ENCODE measurements at regions not wholly inside any gene's neighbourhood (a gene's known extent, or its start where the extent isn't known, plus 50 kb on each side); places are given as distances from the start of the nearest gene placed in this dataset.

GRCh38 chr5:2009986-2010914 is 127.5 kb upstream of the IRX4 start:
- no peak for DNase-seq (ENCODE audit: low read depth)

- no peak for DNase-seq (ENCODE audit: low read depth)
These were observed 126.3 kb upstream of the IRX4 start for GRCh38 chr5:2008851-2009629.

- DNase-seq (ENCODE audit: low read depth), result no peak
These were observed 125.3 kb upstream of the IRX4 start for GRCh38 chr5:2007878-2008501.

- DNase-seq (ENCODE audit: low read depth), result no peak
These were observed 124.8 kb upstream of the IRX4 start for GRCh38 chr5:2007496-2007877.

GRCh38 chr5:2006971-2007291 is 124.2 kb upstream of the IRX4 start:
- no peak for DNase-seq (ENCODE audit: low read depth)

DNA sequence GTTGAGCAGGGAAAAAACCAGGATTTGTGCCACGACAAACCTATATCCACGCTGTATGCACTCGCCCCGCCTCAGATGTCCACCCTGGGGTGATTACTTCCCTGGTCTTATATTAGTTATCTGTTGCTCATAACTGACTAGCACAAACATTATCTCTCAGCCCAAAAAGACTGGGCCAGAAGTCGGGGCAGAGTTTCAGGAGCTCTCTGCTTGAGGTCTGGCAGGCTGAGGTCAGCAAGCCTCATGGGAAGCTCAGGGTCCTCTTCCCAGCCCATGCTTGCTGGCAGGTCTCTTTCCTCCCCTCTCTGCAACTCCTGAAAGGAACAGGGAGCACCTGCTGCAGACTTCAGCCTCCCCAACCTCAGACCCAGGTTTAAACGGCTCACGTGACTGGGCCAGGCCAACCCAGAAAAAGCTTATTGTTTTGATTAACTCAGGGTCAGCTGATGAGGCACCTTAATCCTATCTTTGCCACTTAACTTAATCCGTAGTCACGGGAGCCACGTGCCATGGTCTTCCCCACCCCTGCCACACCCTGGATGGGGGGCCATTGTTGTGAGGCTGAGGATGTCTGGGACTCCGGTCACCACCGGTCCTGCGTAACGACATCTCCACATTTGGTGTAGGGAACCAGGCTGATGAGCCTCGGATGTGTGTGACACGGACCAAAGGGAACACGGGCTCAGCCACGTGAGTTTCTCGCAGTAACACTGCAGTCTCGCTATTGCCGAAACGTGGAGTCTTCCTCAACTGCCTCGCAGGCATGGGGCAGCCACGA is 123.7 kb upstream of the IRX4 start:
- DNase-seq (ENCODE audit: low read depth), result no peak

DNA sequence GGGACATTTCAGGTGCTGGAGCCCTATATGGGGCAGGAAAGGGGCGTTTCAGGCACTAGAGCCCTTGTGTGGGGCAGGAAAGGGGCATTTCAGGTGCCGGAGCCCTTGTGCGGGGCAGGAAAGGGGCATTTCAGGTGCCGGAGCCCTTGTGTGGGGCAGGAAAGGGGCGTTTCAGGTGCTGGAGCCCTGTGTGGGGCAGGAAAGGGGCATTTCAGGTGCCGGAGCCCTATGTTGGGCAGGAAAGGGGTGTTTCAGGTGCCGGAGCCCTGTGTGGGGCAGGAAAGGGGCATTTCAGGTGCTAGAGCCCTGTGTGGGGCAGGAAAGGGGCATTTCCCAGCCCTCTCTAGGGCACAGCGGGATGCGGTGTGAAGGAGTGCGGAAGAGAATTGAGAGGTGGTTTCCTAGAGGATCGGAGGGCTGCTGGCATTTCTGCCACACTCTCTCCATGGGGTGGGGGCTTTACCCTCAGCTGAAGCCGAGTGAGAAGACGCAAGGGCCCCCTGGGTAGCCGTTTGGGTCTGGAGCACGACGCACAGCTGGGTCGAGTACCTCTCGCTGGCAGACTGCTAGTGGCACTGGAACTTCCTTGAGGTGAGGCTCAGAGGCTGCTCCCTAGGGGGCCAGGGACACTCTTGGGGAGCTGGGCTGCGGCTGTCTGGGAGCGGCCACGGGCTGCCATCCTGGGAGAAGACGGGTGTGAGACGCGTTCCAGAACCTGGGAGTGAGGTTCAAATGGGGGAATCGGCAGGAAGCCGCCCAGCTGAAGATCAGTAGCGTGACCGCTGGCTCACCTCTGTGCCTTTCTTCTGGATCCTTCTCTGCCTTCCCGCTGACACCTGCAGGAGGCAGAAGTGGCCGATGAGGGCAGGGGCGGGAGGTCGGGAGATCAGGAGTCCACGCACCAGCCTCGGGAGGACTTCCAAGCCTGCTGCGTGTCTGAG is 122.6 kb upstream of the IRX4 start:
- no peak for DNase-seq (ENCODE audit: low read depth)

GRCh38 chr5:2003690-2004365 is 121.1 kb upstream of the IRX4 start:
- DNase-seq (ENCODE audit: low read depth), result no peak

DNA sequence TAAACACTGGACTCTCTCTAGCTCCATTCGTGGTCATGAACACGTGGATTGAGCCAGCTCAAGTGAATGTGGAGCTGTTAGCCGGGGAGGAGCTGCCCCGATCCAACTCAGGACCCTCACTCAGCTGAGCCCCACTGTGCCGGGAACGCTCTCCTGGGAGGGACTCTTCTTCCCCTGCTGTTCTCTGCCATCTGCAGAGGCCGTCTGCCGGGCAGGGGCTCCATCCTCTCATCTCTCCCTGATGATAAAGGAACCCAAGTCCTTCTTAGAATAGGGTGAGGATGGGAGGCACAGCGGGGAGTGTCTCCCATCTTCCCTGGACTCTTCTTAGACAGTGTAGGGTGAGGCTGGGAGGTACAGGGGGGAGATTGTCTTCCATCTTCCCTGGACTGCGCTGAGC is 120.5 kb upstream of the IRX4 start:
- DNase-seq (ENCODE audit: low read depth), result no peak

DNA sequence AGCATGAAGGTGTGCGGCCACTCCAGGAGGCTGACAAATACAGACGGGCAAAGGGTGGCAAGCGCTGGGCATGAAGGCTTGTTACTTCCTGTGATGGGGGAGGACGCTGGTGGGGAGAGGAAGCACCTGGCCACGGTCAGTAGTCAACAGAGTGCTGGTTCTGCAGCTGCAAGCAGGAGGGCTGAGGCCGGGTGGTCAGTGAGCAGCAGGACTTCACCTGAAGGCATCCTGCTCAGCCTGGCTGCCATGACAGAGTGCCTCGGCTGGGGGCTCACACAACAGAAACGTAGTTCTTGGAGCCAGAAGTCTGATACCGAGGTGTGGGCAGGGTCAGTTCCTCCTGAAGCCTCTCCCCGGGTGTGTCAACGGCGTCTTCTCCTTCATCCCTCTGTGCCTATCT is 118.6 kb upstream of the IRX4 start:
- DNase-seq (ENCODE audit: low read depth), result no peak

GRCh38 chr5:2000591-2000990 is 117.9 kb upstream of the IRX4 start:
- no peak for DNase-seq (ENCODE audit: low read depth)

GRCh38 chr5:1999794-2000193 is 117.1 kb upstream of the IRX4 start:
- no peak for DNase-seq (ENCODE audit: low read depth)

DNA sequence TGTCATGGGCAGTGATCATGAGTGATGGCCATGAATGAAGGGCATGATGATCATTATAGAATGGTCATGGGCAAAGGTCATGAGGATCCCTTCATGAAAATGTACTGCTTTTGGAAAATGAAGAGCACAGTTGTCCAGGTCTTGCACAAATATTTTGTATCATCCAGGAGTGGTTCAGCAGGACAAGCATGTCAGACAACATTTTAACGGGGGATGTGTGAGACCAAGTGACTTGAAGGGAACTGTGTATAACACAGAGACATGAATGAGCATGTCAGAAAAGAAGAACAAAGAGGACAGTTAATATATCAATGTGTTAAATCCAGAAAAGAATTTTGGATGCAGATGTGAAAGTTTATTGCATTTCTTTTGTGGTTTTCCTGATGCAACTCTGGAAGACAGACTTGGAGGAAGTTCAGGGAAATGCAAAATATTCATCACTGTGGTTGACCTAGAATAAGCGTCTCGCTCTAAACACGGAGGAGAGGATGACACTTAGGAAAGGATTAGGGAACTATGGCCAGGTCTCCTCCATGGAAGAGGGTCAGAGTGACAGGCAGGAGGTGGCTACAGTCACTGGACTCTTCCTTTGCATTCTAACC is 116.1 kb upstream of the IRX4 start:
- no peak for DNase-seq (ENCODE audit: low read depth)

DNA sequence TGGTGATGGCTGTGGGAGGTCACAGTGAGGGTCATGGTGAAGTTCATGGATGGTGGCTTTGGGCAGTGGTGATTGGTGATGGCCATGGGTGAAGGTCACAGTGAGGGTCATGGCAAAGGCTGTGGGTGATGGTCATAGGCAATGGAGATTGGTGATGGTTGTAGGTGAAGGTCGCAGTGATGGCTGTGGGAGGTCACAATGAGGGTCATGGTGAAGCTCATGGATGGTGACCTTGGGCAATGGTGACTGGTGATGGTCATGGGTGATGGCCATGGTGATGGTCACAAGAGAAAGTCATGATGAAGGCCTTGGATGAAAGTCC is 115.6 kb upstream of the IRX4 start:
- no peak for DNase-seq (ENCODE audit: low read depth)

DNA sequence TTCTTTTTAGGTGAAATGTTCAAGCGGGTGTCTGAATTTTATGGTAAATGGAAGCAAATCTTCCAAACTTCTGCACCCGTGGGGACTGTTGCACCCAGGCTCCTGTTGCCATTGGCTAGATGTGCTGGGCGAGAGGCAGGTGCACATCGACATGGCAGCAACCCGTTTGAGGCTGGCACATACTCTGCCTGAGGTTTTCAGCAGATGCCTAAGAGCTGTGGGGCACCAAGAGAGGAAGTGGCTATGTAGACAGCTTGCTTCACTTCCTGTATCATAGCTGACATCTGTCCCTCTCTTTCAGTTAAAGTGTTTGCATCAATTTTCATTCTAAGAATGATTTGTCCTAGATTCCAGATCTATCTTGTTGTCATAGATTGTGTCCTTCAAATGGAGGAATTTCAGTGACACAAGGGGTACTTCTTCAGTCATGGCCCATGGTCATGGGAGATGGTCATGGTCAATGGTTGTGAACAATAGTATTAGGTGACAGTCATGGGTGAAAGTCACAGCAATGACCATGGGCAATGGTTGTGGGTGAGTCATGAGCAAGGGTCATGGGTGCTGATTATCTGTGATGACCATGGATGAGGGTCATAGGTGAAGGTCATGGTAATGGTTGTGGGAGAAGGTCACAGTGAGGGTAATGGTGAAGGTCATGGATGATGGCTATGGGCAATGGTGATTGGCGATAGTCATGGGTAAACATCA is 115.1 kb upstream of the IRX4 start:
- no peak for DNase-seq (ENCODE audit: low read depth)

GRCh38 chr5:1995491-1995890 is 112.8 kb upstream of the IRX4 start:
- DNase-seq (ENCODE audit: low read depth), result no peak

- DNase-seq (ENCODE audit: low read depth), result no peak
These were observed 104.7 kb upstream of the IRX4 start for GRCh38 chr5:1987471-1987870.

- no peak for DNase-seq (ENCODE audit: low read depth)
These were observed 103.1 kb upstream of the IRX4 start for GRCh38 chr5:1985781-1986180.

- no peak for DNase-seq (ENCODE audit: low read depth)
These were observed 101.4 kb upstream of the IRX4 start for GRCh38 chr5:1983919-1984695.

All from stimulated activated CD8-positive, alpha-beta memory T cell treated with anti-CD3 and anti-CD28 coated beads, Interleukin-12 subunit alpha, Interleukin-12 subunit beta, amount 100 ng/mL, for 4 hours (primary cell).